ENCODE measurements at regions not wholly inside any gene's neighbourhood (a gene's known extent, or its start where the extent isn't known, plus 50 kb on each side); places are given as distances from the start of the nearest gene placed in this dataset.
"Not testable (repeated sequence)": the region's sequence is repeated elsewhere in the genome, so short reads cannot be mapped to it uniquely, and the experiment has no call there.

DNA sequence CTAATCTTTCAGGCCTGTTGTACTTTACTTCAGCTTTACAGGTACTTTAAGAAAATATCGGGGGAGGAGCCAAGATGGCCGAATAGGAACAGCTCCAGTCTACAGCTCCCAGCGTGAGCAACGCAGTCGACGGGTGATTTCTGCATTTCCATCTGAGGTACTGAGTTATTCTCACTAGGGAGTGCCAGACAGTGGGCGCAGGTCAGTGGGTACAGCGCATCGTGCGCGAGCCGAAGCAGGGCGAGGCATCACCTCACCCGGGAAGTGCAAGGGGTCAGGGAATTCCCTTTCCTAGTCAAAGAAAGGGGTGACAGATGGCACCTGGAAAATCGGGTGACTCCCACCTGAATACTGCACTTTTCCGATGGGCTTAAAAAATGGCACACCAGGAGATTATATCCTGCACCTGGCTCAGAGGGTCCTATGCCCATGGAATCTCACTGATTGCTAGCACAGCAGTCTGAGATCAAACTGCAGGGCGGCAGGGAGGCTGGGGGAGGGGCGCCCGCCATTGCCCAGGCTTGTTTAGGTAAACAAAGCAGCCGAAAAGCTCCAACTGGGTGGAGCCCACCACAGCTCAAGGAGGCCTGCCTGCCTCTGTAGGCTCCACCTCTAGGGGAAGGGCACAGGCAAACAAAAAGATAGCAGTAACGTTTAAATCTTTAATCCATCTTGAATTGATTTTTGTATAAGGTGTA, 1185.4 kb upstream of the LRRN3 start:
- DNase-seq (ENCODE audit: low read depth in 2 of 2) = not testable (repeated sequence)

DNA sequence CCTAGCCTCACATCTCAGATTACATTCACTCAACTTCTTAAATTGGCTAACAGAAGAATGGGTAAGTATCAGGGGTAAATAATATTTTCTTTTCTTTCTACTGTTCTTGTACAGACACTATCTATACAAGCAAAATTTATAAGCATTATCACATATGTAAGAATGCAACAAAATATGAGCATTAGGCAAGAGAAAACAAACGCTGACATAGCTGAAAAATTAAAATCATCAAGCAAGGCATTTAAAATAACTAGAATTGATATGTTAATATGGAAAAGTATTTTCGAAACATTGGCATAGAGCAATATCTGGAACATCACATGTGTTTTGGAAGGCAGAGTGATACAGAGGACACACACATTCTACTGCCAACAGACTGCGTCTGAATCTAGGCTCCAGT, 1175.3 kb upstream of the LRRN3 start:
- no peak for DNase-seq (ENCODE audit: low read depth in 2 of 2)

DNA sequence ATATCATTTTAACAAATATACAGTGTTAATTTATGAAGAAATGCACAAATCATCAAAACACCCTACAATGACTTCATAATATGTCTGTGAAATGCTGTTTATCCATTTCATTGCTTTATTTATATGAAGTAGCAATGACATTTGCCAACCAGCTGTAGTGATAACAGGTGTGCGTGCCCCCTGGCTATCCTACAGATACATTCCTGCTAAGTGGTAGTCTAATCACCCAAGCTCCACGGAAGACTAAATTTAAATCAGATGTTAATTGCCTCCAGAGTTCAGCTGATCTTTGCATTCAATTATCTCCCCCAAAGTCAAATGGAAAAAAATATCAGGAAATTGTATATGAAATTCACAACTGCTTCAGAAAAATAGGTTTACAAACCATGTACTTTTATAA, 1164.2 kb upstream of the LRRN3 start:
- no peak for DNase-seq (ENCODE audit: low read depth in 2 of 2)

DNA sequence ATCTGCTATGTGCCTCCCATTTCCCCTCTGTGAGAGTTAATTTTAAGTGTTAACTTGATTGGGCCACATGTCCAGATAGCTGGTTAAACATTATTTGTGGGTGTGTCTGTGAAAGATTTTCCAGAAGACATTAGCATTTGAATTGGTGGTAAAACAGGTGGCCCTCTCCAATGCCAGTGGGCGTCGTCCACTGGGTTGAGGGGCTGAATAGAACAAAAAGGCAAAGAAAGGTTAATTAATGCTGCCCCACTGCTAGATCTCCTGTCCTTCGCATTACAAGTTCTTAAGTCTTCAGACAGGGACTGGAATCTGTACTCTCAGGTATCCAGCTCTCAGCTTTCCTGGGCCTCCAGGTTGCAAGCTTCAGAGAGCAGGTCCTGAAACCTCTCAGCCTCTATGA, 1160.9 kb upstream of the LRRN3 start:
- no peak for DNase-seq (ENCODE audit: low read depth in 2 of 2)

DNA sequence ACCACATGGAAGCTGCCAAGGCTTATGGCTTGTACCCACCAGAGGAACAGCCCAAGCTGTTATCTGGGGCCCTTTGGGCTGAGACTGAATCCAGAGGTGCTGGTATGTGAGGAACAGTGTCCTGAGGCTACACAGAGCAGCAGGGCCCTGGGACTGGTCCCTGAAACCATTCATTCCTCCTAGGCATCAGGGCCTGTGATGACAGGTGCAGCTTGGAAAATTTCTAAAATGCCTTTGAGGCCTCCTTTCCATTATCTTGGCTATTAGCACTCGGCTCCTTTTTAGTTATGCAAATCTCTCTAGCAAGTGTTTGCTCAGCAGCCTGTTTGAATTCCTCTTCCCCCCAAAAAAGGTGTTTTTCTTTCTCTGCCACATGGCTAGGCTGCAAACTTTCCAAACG, 1151.7 kb upstream of the LRRN3 start:
- no peak for DNase-seq (ENCODE audit: low read depth in 2 of 2)

DNA sequence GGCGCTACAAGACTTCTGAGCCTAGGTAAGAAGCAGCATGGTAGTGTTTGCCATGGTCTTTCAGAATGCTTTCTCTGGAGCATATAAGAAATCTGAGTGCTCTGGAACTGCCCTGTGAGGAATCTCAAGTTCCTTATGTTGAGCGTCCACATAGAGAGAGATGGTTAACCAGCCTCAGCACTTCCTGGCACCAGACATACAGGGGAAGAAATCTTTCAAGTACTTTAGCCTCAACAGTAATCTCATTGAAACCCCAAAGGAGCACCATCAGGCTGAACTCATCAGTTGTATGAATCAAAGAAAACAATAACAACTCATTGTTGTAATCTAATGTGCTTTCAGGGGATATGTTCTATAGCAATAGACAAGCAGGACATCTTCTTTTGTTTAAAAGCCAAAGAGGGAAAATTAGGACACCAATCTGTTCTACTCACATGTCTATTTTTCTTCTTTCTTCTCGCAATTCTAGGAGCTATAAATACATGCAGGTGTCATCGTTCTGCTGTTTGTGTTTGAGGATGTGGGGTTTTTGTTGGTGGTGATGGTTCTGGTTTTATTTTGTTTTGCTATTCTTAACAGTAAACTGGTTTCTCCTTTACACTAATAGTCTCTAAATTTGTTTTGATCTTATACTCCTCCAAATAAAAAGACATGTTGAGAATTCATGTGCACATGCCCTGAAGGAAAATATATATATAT, 1145.0 kb upstream of the LRRN3 start:
- DNase-seq (ENCODE audit: low read depth in 2 of 2) = no peak

DNA sequence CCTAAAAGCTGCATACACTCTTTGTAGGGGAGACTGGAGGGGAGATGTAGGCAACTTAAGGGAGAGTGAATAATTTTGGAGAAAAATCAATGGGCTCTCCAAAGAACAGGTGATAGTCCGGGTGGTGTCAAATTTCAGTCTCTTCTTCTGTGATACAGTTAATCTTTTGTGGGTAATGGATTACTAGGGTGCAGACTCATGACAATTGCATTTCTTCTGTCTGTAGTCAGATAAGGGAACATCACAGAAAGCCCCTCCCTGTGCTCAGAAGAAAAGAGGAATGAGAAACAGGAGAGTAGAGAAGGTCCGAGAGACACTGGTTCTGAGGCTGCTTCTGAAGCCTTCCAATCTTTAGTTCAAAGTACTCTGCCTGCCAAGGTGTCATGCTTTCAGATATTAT, 1140.7 kb upstream of the LRRN3 start:
- DNase-seq (ENCODE audit: low read depth in 2 of 2) = no peak

DNA sequence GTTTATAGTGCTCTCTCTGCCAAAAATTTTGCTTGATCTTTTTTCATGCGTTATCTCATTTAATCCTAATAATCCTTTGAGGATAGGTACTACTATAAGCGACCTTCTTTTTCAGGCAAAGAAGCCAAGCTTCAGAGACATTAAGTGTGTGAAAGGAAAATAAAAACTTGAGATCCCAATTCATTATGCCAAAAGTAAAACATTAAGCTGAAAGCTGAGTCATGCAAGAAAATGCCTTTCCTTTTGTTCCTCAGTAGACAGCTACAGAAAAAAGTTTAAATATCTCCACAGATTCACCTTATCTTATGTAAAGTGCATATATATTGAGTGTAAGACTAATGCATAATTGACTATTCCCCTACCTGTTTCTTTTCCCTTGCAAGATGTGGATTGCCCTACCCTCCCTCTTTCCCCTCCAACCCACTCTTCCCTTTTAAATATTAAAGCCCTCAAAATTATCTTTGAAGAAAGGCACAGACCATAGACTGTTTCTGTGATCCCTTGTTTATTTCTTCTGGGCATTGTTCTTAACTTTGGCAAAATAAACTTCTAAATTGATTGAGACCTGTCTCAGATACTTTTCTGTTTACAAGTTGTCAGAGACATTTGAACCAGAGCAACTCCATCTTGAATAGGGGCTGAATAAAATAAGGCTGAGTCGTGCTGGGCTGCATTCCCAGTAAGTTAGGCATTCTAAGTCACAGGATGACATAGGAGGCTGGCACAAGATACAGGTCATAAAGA, 1139.9 kb upstream of the LRRN3 start:
- DNase-seq (ENCODE audit: low read depth in 2 of 2) = no peak

DNA sequence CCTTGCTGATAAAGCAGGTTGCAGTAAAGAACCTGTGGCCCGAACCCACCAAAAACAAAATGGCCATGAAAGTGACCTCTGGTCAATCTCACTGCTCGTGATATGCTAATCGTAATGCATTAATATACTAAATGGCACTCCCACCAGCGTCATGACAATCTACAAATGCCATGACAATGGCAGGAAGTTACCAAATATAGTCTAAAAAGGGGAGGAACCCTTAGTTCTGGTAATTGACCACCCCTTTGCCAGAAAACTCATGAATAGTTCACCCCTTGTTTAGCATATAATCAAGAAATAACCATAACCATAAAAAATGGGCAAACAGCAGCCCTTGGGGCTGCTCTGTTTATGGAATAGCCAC, 1139.4 kb upstream of the LRRN3 start:
- DNase-seq (ENCODE audit: low read depth in 2 of 2) = no peak

DNA sequence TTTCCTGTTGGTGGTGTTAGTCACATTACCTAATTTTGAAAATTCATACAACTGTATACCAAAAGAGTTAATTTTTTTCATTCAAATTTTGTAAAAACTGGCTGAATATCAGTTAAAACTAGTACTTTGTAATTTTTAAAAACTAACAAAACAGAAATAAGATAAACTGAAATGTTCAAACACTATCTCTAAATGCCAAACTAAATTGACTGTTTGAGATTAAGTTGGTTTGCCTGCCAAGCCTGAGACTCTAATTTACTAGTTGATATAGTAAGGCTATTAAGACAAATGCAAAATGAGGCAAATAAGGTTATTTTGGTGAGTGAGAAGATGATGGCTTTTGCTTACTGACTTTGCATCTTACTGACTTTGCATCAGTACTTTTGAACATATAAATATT, 1134.9 kb upstream of the LRRN3 start:
- DNase-seq (ENCODE audit: low read depth in 2 of 2) = no peak

DNA sequence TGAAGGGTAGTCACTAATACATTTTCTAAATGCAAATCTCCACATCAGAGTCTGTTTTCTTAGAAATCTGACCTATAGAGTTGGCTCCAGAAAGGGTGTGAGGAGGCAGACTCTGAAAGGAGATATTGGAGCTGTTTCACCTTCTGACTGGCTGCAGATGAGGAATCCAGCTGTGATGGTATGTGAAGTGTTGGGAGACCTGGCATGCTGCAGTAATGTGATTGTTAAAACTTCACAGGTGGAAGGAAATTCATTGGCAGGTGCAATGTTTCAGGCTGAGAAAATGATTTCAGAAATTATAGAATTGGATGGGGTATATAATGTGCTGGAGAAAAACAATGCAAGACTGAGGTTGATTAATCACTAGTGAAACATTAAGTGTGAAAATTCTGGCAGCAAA, 1134.0 kb upstream of the LRRN3 start:
- DNase-seq (ENCODE audit: low read depth in 2 of 2) = no peak

DNA sequence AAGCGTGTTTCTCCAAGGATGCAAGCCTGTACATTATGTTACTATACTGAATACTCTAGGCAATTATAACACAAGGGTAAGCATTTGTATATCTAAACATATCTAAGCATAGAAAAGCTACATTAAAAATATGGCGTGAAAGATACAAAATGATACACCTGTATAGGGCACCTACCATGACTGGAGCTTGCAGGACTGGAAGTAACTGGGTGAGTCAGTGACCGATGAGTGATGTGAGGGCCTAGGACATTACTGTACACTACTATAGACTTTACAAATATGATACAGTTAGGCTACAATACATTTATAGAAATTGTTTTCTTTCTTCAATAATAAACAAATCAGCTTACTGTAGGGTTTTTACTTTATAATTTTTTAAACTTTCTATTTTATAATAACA, 1127.2 kb upstream of the LRRN3 start:
- DNase-seq (ENCODE audit: low read depth in 2 of 2) = no peak

DNA sequence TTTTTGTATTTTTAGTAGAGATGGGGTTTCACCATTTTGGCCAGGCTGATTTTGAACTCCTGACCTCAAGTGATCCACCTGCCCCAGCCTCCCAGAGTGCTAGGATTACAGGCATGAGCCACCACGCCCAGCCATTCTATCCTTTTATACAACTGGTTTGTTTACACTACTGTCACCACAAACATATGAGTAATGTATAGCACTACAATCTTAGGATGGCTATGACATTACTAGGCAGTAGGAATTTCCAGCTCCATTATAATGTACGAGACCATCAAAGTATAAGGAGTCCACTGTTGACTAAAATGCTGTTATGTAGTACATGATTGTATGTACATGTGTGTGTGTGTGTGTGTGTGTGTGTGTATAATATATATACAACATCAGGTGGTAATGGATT, 1126.1 kb upstream of the LRRN3 start:
- no peak for DNase-seq (ENCODE audit: low read depth in 2 of 2)

DNA sequence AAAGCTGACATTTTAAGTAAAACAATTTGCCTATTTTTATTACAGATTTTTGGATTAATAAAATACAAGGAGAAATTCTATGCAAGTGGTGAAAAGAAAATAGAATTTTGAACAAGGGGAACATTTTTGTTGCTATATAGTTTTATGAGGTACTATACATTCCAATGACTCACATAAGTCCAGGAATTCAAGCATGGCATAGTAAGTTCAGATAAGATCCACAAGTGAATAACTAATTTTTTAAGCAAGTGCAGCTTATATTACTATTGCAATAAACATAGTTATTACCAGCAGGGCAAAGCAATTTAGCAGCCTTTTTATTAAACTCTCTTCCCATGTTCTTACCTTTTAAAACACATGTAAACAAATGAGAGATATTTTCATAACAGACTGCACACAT, 1123.5 kb upstream of the LRRN3 start:
- no peak for DNase-seq (ENCODE audit: low read depth in 2 of 2)

DNA sequence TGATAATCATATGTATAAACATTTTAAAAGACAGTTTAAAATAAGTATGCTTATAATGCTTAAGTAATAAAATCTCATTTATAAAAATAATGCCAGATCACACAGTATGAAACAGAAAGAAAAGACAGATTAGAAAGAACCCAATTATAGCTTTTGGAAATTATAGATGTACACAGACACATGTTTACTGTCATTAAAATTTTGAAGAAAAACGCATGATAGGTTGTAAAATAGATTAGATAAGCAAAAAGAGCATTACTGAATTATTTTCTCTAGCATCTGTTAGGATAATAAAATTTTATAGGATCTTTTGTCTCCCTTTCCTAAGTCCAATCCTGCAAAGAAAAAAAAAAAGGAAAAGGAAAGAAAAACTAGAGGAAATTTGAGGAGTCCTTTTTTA, 1107.3 kb upstream of the LRRN3 start:
- no peak for DNase-seq (ENCODE audit: low read depth in 2 of 2)

DNA sequence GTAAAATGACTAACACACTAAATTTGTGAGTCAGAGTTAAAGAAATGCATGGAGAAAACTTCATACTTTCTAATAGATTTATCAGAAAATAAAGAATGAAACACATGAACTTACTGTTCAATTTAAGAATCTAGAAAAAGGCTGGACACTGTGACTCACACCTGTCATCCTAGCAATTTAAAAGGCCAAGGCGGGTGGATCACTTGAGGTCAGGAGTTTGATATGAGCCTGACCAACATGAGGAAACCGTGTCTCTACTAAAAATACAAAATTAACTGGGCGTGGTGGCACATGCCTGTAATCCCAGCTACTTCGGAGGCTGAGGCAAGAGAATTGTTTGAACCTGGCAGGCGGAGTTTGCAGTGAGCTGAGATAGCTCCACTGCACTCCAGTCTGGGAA, 1106.2 kb upstream of the LRRN3 start:
- no peak for DNase-seq (ENCODE audit: low read depth in 2 of 2)

DNA sequence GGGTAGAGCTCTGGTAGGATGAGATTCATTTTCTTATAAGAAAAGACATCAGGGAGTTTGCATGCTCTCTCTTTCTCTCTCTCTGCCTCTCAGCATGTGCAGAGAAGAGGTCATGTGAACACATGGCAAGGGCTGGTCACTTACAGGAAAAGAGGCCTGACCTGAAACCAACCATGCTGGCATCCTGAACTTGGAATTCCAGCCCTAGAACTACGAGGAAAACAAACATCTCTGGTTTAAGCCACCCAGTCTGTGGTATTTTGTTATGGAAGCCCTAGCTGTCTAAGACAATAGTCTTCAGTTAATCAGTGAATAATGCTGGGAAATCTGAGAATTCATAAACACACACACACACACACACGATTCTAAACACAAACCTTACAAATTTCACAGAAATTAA, 1104.2 kb upstream of the LRRN3 start:
- DNase-seq (ENCODE audit: low read depth in 2 of 2) = no peak

DNA sequence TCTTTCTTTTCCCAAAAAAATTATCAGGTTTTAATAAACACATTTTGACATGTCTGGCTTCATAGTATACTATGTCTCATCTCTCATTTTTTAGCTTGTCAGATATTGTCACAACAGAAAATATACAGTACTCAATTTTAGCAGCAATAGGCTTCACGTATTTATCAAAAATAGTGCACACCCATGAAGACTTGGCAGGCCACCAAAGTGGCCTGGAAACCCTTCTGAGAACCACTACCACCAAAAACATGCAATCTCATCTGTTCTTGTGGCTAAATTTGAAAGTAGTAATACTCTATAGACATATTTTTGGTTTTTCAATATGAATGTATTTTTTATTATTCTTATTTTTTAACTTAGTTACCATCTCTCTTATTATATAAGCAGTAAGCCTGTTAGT, 1094.5 kb upstream of the LRRN3 start:
- no peak for DNase-seq (ENCODE audit: low read depth in 2 of 2)

DNA sequence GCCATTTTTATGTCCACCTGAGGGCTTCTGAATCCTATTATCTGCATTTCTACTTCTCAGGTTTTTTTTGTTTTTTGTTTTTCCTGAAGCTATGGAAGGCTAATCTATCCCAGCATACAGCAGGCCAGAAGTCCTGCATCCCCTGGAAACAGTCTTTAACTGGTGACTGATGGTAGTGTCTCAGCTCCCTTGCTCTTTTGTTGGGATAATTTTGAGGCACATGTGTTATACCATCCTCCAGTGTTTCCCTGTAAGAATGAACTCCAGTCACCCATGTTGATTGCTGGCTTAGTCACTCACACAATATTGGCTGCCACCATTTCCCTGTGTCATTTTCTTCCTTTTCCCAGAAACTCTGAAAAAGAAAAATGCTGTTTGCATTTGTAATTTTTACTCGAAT, 1094.0 kb upstream of the LRRN3 start:
- no peak for DNase-seq (ENCODE audit: low read depth in 2 of 2)

DNA sequence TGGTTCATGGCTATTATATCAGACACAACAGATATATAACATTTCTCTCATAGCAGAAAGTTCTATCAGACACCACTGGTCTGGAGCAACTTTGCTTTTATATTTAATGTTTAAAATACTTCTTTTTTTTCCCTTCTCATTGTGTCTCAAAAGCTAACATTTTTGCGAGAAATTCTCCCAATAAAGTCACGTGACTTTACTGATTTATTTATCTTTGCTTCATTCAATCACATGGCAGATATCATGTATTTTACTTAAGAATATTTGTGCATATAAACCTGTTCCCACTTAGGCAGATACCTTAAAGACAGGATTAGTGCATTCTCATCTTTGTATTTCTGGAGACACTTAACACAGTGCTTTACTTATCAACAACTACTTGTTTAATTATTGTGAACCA, 1093.1 kb upstream of the LRRN3 start:
- no peak for DNase-seq (ENCODE audit: low read depth in 2 of 2)

DNA sequence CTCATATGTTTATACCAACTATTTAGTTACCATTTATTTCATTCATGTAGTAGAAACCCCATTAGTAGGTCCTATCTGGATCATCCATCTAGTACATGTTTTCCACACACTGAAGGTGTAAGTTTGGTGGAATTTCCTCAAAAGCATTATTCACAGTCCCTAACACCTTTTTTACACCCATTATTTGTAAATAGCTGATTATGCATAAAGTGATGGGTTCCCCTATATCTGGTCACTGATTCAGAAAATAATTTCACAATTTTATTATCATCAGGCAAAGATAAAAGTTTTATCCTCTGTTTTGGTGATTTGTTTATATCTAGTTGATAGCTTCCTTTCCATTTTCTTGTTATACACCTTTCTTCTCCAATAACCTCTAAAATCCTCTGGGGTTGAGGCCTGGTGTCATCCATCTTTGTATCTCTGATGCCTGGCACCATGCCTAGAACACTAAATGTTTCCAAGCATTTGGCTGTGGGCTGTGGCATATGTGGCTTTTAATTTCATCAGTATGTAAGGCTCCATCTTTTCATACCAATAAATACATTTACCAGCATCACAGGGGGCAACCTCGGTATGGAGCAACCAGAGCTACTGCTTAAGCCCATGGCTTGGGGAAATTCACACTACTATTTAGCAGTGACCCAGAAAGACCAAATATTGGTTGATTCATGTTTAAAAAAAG, 1089.5 kb upstream of the LRRN3 start:
- DNase-seq (ENCODE audit: low read depth in 2 of 2) = no peak

DNA sequence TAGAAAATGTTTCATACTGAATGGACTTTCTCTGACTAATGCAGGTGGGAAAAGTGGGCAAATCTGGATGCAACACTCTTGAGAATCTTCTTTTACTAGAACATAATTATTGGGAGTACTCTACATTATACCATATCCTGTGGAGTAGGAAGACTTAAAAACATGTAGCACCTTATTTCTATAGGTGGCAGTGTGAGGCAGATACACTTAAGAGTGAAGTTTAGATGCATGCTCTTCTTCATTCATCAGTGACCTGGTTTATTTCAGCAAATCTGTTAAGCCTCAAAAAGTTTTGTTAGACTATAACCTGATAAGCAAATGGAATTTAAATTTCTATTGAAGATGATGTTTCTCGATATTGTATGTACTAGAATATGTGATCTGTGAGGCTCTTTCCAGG, 1087.1 kb upstream of the LRRN3 start:
- DNase-seq (ENCODE audit: low read depth in 2 of 2) = no peak

All from dermis microvascular lymphatic vessel endothelial cell (primary cell).